ENCODE measurements at regions not wholly inside any gene's neighbourhood (a gene's known extent, or its start where the extent isn't known, plus 50 kb on each side); places are given as distances from the start of the nearest gene placed in this dataset.
"Not testable (repeated sequence)": the region's sequence is repeated elsewhere in the genome, so short reads cannot be mapped to it uniquely, and the experiment has no call there.

DNA sequence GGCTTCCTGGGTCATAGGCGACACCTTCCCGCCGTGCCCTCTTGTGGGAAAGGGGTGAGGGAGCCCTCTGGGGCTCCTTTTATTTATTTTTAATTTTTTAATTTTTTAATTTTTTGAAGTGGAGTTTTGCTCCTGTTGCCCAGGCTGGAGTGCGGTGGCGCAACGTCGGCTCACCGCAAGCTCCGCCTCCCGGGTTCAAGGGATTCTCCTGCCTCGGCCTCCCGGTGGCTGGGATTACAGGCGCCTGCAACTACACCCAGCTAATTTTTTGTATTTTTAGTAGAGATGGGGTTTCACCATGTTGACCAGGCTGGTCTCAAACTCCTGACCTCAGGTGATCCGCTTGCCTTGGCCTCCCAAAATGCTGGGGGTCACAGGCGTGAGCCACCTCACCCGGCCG is 49.9 kb upstream of the ELFN1 start:
- H3K27me3 ChIP-seq; H3K9me3 Mint-ChIP-seq; H3K36me3 Mint-ChIP-seq; H3K4me1 ChIP-seq; H3K4me3 Mint-ChIP-seq; H3K79me2 ChIP-seq (ENCODE audit: low read depth); H3K36me3 ChIP-seq; H4K20me1 ChIP-seq (ENCODE audit: low read depth); H3K4me1 Mint-ChIP-seq; H3K27ac ChIP-seq; H3K9me3 ChIP-seq (ENCODE audit: low read depth); H3K27me3 Mint-ChIP-seq (ENCODE audit: insufficient read depth, low read depth); H3K4me3 ChIP-seq; H2AFZ ChIP-seq (replicated peaks); H3K9ac ChIP-seq; DNase-seq (ENCODE audit: low spot score); H3F3A ChIP-seq (ENCODE audit: low read depth); H3K4me2 ChIP-seq; H3K27ac Mint-ChIP-seq: not testable (repeated sequence)

DNA sequence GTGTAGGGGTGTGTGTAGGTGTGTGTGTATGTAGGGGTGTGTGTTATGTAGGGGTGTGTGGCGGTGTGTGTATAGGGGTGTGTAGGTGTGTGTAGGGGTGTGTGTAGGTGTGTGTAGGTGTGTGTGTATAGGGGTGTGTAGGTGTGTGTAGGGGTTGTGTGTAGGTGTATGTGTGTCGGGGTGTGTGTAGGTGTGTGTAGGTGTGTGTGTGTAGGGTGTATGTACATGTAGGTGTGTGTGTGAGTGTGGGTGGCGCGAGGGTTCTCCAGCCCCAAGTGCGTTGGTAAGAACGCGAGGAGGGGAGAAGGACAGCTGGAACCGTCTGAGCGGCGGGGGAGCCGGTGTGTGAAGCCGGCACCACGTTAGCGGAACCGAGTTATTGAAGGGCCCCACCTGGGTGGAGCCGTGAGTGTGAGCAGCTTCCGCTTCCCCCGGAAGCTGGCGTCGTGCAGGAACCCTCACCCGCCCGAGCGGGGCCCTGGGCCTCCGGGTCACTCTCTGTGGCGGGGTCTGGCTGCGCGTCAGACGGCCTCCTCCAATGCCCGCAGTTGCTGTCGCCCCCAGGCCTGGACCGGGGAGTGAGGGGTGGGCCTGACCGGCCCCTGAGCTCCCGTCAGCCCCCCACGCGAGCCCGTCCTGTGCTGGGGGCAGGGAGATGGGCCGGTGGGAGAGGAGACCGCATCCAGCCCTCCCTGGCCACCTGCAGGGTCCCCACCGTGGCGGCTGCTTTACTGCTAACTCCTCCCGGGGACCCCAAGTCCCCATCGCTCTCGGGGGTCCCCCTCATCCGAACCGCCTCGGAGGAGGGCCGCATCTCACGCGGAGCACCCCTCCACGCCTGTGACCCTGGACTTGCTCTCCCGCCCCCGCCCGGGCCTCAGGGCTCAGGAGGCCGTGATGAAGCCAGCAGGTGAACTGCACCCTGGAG is 49.6 kb upstream of the PSMG3 start:
- Mint-ChIP-seq H3K36me3 (no peaks in the 10 kb centered on the region), H3K9me3 (no peaks in the 10 kb centered on the region), H3K4me3 (no peak overlapping the region), H3K4me1 (no peaks in the 10 kb centered on the region), H3K27ac (peak overlapping the region; percentile 25), H3K27me3 (ENCODE audit: insufficient read depth, low read depth) (no peaks in the 10 kb centered on the region)
- Histone ChIP-seq H3K79me2 (ENCODE audit: low read depth) (no peaks in the 10 kb centered on the region), H3K4me2 (no peak overlapping the region), H3K9ac (no peak overlapping the region), H3F3A (ENCODE audit: low read depth) (no peaks in the 10 kb centered on the region), H3K4me1 (no peaks in the 10 kb centered on the region), H3K27me3 (no peaks in the 10 kb centered on the region), H3K9me3 (ENCODE audit: low read depth) (no peaks in the 10 kb centered on the region), H3K36me3 (no peaks in the 10 kb centered on the region), H4K20me1 (ENCODE audit: low read depth) (no peaks in the 10 kb centered on the region), H3K27ac (no peak overlapping the region), H2AFZ (replicated peaks) (no peak overlapping the region), H3K4me3 (no peak overlapping the region)
- TF ChIP-seq, protein P1, sequence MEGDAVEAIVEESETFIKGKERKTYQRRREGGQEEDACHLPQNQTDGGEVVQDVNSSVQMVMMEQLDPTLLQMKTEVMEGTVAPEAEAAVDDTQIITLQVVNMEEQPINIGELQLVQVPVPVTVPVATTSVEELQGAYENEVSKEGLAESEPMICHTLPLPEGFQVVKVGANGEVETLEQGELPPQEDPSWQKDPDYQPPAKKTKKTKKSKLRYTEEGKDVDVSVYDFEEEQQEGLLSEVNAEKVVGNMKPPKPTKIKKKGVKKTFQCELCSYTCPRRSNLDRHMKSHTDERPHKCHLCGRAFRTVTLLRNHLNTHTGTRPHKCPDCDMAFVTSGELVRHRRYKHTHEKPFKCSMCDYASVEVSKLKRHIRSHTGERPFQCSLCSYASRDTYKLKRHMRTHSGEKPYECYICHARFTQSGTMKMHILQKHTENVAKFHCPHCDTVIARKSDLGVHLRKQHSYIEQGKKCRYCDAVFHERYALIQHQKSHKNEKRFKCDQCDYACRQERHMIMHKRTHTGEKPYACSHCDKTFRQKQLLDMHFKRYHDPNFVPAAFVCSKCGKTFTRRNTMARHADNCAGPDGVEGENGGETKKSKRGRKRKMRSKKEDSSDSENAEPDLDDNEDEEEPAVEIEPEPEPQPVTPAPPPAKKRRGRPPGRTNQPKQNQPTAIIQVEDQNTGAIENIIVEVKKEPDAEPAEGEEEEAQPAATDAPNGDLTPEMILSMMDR (IDR thresholded peaks at IDR 0.05): no peak
- TF ChIP-seq EZH2phosphoT487 (IDR thresholded peaks at IDR 0.05): no peak
- no peak for TF ChIP-seq EZH2 (IDR thresholded peaks at IDR 0.05)
- DNase-seq (ENCODE audit: low spot score): no peak

All from neural progenitor cell (in vitro differentiated cells).